ENCODE measurements at regions not wholly inside any gene's neighbourhood (a gene's known extent, or its start where the extent isn't known, plus 50 kb on each side); places are given as distances from the start of the nearest gene placed in this dataset.

- TF ChIP-seq EZH2phosphoT487 (IDR thresholded peaks at IDR 0.05; ENCODE audit: borderline replicate concordance, low read depth, low read length): no peak
- no peak for TF ChIP-seq CTCF (conservative IDR thresholded peaks at IDR 0.05; ENCODE audit: low read length)
Observed at GRCh38 chrX:138945219-138945618, 233.7 kb upstream of the FGF13 start.
